ENCODE measurements at regions not wholly inside any gene's neighbourhood (a gene's known extent, or its start where the extent isn't known, plus 50 kb on each side); places are given as distances from the start of the nearest gene placed in this dataset.
"Not testable (repeated sequence)": the region's sequence is repeated elsewhere in the genome, so short reads cannot be mapped to it uniquely, and the experiment has no call there.

DNA sequence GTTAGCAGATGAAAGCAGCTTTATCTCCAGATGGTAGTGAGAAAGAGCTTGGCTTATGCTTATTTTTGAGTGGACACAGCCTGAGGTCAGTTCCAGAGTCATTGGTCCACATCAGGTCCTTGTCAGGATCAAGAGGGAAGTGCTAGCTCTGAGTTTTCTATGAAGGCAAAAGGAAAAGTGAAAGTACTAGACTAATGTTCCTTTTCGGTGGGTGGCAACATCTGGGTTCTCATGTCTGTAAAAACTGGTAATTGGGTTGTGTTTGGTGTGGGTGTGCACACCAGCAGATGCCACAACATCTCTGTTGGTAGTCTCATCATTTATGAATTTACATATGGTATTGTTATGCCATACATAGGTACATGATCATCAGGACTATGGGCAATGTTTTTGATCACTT, 210.5 kb downstream of the PWWP3B start:
- no peak for DNase-seq

DNA sequence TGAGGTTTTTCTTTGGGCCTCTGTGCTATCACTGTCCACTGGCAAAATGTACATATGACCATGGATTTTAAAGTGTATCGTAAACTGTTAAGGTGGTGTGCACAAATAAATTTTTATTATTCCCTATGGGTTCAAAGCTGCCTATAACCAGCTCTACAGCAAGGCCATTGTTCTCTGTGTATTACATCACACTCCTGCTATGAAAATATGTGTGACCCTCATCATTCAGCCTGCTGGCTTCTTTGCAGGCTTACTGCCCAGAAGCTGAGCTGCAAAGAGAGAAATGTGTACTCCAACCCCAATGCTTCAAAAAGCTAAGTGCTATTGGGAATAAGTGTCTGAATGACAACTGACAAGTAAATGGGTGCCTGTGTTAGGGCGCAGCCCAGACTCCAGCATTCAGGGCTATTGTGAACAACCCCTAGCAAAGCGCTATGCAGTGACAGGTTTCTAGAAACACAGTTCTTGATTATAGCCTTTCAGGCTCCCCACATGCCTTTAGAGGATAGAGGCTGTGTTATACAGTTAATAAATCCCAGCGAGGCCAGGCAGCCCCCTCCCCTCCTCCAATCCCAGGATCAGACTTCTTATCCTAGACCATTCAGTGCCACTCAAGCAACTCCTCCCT, 220.4 kb upstream of the RADX start:
- DNase-seq: no peak

DNA sequence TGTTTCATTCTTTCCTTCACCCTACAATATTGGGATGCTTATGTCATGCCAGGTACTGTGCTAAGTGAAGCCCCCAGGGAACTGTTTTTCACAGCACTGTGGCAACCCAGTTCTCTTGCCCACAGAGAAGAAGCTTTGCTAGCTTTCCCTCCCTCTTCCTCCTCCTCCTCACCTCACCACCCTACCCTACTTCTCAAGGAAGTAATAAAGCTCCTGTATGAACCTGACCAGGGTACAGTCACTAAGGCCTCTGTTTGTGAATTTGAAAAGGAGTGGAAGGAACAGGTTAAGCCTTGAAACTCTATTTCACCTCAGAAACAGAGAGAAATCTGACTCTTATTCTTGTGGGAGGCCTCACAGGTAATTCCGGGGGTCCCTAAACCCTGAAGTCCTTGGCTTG, 219.4 kb upstream of the RADX start:
- no peak for DNase-seq

DNA sequence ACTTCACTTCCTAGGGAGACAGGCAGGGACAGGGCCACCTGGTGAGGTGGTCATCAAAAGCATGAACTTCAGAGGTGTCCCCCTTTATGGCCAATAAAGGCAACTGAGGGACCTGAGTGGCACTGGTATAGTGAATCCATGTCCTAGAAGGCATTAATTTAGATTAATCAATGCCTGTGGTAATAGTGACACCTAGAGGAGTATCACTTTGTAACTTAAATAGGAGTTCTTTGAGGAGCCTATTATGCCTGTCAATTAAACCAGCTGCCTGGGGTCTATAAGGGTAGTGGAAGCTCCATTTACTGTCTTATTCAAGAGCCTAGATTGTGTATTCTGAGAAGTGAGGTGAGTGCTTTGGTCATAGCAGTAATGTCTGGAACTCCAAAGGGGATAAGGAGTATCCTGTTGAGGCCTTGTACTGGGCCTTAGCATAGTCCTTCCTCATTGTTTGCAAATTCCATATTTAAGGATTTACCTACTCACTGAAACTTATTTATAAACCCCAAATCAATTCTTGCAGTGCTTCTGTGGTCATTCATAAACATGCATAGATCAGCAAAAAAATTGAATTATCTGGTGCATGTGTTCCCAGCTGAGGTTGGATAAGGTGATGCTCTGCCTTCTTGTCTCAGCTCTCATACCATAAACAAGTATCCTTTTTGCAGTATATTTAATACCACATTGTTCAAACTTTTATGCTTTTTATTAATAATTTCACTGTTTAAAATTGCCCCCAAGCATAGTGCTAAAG, 213.8 kb upstream of the RADX start:
- DNase-seq: no peak

DNA sequence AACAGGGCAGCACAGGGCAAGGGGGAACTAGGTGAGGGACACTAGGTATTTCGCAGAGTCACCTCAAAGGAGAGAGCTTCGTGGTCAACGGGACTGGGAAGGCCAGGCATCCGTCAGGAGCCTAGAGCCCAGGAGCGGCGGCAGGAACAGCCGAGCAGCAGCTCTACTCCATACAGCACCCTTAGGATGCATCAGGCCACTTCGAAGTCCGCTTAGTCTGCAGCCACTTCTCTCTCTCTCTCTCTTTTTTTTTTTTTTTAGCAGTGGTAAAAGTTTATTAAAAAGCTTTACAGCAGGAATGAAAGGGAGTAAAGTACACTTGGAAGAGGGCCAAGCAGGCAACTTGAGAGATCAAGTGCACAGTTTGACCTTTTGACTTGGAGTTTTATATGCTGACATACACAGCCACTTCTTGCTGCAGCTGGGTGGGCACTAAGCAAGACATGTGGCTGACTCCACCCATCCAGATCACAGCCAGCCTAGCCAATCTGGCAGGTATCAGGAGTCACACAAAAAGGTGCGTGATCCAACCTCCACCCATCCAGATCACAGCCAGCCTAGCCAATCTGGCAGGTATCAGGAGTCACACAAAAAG, 209.7 kb upstream of the RADX start:
- no peak for DNase-seq

DNA sequence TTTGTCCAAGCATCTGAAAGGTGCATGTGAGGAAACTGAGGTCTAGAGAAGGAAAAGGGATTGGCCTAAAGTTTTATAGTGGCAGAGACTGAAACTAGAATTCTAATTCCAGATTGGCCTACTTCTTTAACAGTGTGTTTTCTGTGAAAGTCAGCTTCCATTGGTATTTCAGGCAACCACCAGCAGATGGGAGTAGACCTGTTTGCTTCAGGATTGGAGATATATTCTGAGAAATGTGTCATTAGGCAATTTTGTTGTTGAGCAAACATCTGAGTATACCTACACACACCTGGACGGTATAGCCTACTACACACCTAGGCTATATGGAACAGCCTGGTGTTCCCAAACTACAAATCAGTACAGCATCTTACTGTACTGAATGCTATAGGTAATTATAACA, 207.3 kb upstream of the RADX start:
- no peak for DNase-seq

DNA sequence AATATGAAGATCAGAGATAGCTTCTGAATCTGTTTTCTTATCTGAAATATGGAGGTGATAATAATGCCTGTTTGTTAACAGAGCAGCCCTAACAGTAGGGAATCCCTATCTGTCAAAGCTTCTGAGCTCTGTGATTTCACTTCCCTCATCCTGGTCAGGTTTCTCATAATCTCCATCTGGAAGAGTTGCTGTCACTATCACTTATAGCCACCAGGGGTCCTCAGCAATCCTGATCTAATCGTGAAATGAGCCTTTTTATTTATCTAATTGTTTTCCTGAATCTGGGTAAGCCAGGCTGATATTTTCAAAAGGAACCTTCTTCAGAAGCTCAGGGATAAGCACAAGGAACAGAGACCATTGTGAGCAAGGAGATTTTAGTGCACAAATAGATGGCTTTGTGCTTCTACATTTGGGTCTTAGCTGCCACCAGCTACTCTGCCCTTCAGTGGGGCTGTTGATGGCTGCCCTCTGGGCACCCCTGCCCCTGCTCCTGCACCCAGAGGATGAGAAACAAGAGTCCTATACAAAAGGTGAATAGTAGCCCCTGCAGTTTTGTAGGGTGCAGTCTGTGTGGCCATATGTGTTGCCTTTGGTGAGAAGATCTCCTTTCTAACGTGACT, 196.4 kb upstream of the RADX start:
- no peak for DNase-seq

DNA sequence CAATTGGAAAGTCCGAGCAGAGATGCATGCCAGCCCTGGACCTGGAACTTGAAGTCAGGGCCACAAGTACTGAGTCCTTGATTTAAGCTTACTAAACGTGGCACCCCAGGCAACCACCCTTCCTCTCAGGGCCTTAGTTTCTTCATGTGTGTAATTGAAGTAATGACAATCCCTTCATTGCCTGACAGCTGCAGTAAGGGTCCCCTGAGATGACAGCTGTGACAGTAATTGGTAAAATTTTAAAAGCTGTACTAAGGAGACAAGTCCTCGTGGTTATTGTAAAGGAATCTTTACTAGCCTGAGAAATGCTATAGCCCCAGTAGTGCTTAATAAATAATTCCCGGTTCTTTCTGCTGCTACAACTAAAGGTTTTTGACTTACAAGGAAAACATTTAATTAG, 175.1 kb upstream of the RADX start:
- no peak for DNase-seq

DNA sequence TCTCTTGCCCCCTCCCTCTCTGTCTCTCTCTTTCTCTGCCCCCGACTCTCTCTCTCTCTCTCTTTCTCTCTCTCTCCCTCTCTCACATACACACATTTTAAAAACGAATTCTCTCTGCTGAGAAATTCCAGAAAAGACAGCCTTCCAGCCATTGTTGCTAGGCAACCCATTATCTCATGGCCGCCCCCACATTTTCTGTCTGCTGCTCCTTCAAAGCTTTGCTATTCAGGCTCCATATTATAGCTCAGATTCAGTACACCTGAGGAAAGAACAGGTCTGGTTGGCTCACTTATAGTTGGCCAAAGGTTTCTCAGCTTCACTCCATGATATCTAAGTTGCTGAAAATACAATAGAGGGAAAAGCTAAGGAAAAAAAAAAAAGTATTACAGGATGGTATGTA, 174.4 kb upstream of the RADX start:
- DNase-seq: no peak

DNA sequence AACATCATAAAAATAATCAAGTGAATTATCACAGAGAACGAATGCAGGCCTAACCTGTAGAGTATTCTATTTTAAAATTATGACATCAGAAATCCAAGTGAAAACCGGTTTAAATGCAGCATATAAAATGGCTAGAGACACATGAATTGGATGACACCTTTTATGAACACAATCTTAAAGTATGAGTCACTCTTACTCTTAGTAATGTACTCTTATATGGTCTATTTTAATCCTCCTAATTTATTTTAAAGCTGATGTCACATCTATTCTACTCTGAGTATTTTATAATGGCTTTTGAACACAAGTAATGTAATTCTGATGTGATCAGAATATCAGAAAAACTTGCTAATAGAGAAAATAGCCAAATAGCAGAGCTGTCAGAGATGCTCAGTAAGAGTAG, 161.4 kb upstream of the RADX start:
- DNase-seq: no peak

DNA sequence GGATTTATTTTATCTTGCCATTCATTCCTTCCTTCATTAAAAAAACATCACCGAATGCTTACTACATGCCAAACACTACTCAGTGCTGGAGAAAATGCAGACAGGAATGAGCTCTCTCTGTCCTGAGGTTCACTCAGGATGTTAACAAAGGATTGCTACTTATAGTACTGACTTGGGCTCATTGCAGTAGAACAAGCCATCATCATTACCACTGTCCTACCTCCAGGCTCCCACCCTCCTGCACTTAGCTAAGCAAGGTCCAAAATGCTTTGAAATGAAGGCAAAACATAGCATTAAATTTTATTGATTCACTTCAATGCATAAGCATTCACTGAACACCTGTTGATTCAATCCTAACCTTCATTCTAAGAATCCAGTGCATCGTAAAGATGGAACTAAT, 159.8 kb upstream of the RADX start:
- no peak for DNase-seq

DNA sequence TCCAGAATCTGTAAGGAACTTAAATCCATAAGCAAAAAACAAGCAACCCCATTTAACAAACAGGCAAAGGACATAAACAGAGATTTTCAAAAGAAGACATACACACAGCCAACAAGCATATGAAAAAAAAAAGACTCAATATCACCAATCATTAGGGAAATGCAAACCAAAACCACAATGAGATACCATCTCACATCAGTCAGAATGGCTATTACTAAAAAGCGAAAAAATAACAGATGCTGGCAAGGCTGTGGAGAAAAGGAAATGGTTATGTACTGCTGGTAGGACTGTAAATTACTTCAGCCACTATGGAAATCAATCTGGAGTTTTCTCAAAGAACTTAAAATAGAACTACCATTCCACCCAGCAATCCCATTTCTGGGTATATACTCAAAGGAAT, 156.8 kb upstream of the RADX start:
- DNase-seq: no peak

DNA sequence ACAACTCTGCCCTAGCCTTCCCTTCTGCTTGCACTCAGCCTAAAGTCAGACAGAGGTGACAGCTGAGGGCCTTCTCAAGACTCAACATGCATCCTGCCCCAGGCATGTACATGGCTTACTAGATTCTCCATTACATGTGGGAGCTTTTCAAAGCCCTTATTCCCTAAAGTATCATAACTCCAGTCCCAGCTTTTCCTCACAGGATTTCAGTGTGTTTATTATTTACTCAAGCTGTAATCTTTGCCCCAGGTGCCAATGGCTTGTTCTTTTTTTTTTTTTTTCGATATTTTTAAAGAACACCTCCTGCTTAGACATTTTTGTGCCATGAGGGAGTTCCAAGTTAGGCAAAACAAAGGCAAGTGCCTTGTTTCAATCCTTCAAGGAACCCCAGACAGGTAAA, 154.0 kb upstream of the RADX start:
- DNase-seq: no peak

DNA sequence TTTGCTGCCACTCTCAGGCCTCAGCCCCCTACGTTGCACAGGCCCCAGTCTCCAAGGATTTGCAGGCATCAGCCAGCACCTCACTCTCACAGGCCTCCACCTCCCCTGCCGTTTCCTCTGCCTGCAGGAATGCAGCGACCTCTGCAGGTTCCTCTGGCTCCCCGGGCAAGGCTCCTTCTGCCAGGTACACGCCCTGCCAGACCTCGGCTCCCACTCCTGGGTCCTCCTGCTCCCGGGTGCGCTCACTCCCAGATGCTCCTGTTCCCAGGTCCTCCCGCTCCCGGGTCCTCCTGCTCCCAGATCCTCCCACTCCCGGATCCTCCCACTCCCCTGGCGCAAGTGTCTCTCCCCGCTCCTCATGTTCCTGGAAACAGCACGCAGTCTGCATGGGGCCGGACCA, 144.4 kb upstream of the RADX start:
- no peak for DNase-seq

DNA sequence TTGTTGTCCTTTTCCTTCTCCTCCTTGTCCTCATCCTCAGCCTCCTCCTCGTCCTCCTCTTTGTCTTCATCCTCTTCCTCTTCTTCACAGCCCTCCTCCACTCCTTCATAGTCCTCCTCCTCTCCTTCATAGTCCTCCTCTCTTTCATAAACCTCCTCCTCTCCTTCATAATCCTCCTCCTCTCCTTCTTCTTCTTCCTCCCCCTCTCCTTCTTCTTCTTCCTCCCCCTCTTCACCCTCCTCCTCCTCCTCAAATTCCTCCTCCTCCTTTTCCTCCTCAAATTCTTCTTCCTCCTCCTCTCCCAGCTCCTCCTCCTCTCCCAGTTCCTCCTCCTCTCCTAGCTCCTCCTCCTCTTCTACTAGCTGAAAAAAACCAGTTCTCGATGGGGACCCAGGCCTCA, 143.8 kb upstream of the RADX start:
- no peak for DNase-seq

DNA sequence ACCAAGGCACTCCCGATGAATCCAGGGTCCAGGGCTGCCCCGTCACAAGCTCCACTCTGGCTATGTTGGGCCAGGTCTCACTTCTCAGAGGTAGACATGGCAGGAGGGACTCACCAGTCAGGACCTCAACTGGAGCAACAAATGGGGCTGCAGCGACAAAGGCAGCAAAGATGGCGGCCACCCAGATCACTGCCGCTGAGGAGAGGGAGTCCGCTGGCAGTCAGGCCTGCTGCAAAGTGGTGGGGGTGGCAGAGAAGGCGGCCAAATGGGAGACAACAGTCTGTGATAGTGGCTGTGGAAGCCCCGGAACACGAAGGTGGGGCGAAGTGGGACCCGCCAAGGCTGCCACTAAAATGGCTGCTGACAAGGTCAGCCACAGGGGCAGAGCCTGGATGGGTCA, 143.3 kb upstream of the RADX start:
- DNase-seq: no peak

DNA sequence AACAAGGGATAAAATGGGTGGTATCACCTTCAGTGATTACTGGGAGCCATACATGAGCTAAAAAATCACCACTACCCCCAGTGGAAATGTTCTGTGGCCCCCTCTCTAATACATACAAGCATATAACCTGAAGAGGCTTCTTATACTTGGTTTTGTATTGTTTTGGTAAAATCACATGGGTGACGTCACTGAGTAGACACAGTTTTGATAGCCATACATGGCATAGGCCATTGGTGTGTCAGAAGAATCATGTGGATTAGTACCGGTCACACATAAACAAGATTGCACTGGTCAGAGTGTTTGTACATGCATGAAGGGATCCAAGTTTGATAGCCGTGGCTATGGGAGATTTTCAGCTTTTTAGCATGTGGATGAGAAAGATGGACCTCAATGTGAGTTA, 131.9 kb upstream of the RADX start:
- DNase-seq: no peak

DNA sequence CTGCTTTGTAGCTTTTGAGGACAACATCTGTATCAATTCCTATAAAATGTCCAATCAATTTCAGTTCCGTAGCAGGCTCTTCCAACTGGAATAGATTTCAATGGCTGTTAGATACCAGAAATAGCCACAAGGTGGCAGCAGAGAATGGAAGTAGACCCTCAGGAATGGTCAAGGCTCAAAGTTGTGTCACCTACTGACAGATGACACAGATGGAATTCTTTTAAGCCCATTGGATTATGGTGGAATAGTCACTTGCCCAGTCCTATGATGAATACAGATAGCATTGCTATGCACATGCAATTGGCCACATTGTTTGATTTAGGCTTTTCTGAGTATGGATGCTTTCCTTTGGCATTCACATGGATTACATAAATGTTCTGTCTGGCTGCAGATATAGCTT, 130.4 kb upstream of the RADX start:
- peak in 1 of 2 experiments; percentile 4 for DNase-seq

DNA sequence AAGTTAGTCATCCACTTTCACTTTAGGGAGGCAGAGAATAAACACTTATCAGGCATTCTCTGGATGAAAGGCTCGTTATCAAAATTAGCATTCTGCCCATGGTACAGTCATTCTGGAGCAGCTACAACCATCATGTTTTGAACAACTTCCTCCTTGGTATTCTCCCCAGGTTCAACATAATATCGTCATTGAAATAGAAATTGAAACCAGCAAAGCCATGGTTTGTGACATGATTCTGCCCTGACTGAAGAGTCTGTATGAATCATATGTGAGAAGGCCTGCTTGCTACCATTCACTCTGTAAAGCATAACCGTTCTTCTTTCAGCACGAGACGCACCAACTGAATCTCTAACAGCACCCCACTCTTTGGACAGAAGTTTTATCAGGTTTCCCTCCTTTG, 127.5 kb upstream of the RADX start:
- no peak for DNase-seq

DNA sequence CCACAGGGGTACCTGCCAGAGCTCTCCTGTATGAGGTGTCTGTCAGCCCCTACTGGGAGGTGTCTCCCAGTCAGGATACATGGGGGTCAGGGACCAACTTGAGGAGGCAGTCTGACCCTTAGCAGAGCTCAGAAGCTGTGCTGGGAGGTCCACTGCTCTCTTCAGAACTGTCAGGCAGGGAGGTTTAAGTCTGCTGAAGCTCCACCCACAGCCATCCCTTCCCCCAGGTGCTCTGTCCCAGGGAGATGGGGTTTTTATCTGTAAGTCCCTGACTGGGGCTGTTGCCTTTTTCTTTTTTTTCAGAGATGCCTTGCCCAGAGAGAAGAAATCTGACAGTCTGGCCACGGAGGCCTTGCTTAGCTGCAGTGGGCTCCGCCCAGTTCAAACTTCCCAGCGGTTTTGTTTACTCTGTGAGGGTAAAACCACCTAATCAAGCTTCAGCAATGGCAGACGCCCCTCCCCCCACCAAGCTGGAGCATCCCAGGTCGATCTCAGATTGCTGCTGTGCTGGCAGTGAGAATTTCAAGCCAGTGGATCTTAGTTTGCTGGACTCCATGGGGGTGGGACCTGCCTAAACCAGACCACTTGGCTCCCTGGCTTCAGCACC, 118.5 kb upstream of the RADX start:
- DNase-seq: not testable (repeated sequence)

DNA sequence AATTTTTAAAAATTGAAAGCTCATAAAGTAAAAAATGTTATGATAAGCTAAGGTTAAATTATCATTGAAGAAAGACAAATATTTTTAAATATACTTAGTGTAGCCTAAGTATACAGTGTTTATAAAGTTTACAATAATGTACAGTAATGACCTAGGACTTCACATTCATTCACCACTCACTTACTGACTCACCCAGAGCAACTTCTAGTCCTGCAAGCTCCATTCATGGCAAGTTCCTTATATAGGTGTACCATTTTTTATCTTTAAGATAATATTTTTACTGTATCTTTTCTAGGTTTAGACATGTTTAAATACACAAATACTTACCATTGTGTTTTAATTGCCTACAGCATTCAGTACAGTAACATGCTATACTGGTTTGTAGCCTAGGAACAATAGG, 112.3 kb upstream of the RADX start:
- no peak for DNase-seq

DNA sequence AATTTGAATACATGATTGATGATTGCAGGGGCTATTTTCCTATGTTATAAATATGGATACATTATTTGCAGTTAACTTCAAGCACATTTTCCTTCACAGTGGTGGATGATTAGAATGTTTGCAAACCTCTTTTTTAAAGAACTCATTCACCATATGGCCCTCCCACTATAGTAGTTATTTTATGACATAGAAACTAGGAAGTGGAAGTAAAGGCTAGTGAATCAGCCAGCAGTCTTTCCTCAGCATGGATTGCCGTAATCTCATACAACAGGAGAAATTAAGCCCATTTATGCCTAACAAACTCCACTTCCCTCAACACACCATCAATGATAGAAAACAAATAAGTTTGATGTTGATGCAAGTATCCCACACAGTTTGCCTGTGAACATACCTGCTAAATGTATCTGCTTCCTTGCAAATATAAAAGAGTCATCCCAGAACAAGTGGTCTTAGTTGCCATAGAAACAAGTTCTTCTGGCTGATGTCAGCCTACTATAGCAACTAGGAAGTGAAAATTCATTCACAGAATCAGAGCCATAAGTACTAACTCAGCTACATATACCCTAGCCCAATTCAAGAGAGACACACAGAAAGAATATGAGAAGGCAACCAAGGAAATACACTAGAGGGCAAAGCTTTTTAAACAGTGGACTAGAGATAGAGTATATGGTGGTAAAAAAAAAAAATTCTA, 100.9 kb upstream of the RADX start:
- no peak for DNase-seq

Data from SW 1271 (cell line).